Fibroblast of skin of right biceps (primary cell): ENCODE measurements at regions not wholly inside any gene's neighbourhood (a gene's known extent, or its start where the extent isn't known, plus 50 kb on each side); places are given as distances from the start of the nearest gene placed in this dataset.
"Not testable (repeated sequence)": the region's sequence is repeated elsewhere in the genome, so short reads cannot be mapped to it uniquely, and the experiment has no call there.

Experiments
- DNase-seq: peaks from one replicate; pipeline ENCODE4 v3.0.0-alpha.2; 2013

GRCh38 chr12:114616081-114616480, 67.9 kb downstream of the TBX3 start:
- no peak for DNase-seq

- no peak for DNase-seq
Observed at GRCh38 chr12:114614040-114614439, 69.9 kb downstream of the TBX3 start.

- DNase-seq = no peak
Observed at GRCh38 chr12:114612062-114612461, 71.9 kb downstream of the TBX3 start.

- DNase-seq = no peak
Observed at GRCh38 chr12:114611145-114612018, 72.6 kb downstream of the TBX3 start.

DNA sequence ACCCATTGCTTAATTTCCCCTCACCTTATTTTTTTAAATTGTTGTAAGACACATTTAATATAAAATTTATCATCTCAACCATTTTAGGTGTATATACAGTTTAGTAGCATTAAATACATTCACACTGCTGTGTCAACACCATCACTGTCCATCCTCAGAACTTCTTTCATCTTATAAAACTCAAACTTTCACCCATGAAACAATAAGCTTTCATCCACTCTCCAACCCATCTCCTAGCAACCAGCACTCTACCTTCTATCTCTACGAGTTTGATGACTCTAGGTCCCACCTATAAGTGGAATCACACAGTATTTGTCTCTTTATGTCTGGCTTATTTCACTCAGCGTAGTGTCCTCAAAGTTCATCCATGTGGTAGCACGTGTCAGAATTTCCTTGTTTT, 75.5 kb downstream of the TBX3 start:
- DNase-seq = no peak

DNA sequence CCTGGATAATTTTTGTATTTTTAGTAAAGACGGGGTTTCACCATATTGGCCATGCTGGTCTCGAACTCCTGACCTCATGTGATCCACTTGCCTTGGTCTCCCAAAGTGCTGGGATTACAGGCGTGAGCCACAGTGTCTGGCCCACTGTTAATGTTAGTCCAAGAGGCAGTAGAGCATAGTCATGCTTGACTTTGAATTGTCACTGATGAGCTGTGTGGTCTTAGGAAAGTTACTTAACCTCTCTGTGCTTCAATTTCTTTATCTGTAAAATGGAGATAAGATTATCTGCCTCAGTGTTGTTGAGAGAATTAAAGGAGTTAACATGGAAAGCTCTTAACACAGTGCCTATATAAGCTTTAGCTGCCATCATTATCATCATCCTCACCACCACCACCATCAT, 78.1 kb downstream of the TBX3 start:
- no peak for DNase-seq

DNA sequence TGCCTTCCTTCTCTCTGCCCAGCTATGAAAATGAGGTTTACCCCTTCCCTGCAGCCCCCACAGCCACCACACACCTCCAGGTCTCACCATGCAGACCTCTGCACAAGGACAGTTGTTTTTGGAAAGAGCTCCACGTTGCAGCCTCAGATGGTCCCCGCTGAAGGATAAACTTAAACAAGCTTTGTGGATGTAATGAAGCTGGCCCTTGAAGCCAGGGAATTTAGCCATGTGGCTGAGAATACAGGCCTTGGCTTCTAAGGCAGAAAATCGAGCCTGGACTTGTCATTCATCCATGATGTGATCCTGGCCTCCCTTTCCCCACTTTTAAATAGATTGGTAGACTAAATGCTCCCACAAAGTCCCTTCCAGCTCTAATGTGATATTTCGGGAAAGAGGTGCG, 79.4 kb downstream of the TBX3 start:
- no peak for DNase-seq

GRCh38 chr12:114600584-114600983, 83.4 kb downstream of the TBX3 start:
- not testable (repeated sequence) for DNase-seq

DNA sequence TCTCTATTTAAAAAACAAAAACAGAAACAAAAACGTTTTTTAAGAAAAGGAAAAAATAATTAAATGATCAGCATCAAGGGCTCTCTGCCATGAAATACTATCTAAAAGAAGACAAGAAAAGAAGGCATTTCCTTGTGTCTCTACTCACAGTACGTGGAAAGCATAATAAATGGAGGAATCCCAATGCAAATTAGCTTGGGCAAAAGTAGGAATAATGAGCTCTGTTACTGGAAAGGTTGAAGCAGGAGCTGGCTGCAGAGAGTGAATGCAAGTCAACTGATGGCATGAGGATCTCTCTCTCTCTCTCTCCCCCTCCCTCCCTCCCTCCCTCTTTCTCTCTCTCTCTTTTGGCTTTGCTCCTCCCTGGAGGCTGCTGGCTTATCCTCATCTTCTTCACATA, 85.9 kb downstream of the TBX3 start:
- DNase-seq = no peak

DNA sequence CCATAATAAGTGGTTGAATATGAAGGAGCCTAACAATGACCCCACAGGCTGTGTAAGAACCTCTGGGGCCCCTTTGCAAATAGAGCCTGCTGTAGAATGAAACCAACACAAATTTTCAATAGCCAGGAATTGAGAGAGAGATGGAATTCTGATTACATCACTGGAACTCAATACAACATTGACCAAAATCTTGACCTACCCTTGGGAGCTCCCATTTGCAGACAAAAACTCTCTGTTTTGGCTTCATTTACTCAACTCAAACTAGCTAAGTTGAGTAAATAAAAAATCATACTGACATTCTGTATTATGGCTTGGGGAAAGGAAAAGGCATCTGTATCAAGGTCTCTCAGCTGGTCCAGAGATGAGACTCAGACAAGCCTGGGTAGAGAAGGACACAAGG, 91.0 kb downstream of the TBX3 start:
- DNase-seq = no peak

DNA sequence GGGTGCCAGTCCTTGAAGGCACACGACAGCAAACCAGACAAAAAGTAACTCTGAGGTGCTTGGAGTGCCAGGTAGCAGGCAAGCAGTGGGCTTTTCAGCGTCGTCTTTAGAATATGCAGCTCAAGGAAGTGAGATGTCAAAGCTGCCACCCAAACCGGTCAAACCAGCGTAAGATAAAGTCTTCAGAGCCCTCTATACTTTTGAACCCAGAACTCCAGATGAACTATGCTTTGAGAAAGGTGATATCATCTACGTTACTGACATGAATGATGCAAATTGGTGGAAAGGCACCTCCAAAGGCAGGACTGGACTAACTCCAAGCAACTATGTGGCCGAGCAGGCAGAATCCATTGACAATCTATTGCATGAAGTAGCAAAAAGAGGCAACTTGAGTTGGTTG, 95.9 kb downstream of the TBX3 start:
- DNase-seq = no peak

GRCh38 chr12:114580306-114580705, 103.7 kb downstream of the TBX3 start:
- no peak for DNase-seq

- DNase-seq = no peak
Observed at GRCh38 chr12:114579389-114579788, 104.6 kb downstream of the TBX3 start.

DNA sequence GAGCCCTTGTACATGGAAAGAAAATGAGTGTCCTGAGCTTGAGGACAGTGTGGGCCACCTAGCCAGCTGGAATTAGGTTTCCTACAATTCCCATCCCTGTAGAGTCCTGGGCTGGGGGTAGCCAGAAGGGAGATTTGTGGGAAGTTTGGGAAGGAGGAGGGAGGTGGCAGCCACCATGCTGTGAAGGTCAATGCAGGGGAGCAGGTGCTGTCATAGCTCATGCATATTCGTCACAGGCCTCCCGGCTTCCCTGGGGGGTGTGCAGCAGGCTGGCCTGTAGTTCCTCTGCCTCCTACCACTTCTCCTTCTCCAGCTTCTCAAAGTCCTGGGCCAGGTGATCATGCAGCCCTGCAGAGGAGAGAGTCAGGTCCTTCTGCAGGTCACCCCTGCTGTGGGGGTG, 121.3 kb downstream of the TBX3 start:
- no peak for DNase-seq

GRCh38 chr12:114555451-114555850, 128.5 kb downstream of the TBX3 start:
- no peak for DNase-seq

DNA sequence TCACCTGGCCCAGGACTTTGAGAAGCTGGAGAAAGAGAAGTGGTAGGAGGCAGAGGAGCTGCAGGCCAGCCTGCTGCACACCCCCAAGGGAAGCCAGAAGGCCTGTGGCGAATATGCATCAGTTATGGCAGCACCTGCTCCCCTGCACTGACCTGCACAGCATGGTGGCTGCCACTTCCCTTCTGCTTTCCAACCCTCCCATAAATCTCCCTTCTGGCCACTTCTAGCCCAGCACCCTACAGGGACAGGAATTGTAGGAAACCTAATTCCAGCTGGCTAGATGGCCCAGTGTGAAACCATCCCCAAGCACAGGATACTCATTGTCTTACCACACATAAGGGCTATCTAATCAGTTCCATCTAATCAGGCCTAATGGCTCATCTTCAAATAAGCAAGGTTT, 136.3 kb downstream of the TBX3 start:
- no peak for DNase-seq

GRCh38 chr12:114530417-114530816, 124.5 kb upstream of the TBX5 start:
- DNase-seq = no peak

DNA sequence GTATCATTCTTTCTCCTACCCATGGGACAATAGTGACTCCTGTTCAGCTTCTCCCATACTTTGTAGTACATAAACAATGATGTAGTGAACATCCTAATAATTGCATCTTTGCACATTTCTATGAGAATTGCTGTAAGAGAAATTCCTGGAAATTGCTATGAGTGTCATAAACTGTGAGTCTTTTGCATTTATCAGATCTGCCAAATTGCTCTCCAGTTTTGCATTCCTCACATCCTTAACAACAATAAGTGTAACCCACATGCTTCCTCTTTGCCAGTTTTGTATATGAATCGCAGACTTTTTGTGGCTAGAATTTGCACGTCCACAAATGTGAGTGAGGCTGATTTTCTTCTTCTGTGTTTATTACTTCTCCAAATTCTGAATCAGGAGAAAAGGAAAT, 124.0 kb upstream of the TBX5 start:
- DNase-seq = peak; percentile 56

DNA sequence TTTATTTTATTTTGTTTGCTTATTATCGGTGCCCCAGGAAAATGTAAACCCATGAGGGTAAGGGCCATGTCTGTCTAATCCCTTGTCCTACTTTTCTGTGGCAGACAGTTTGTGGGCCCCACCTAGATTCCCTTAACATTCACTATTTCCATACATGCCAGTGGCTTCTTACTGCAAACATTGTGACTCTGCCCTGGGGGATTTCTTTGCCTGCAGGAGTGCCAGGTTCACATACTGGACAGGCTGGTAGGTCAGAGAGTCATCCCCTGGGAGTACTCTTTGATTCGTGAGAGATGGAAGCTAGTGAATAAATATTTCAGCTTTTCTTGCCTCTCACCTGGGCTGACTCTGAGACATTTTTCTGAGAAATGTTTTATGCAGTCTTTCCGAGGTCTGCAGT, 122.8 kb upstream of the TBX5 start:
- DNase-seq = no peak

DNA sequence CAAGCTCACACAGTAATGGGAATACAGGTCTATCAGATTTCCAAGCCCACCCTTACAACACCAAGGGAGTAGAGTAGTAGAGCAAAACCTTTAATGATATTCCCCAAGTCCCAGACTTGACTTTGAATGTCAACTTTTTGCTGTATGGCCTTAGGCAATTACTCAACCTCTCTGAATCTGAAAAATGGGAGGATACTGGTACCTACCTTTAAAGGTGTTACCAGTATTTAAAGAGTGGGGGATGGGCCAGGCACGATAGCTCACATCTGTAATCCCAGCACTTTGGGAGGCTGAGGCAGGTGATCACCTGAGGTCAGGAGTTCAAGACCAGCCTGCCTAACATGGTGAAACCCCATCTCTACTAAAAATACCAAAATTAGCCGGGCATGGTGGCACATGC, 115.2 kb upstream of the TBX5 start:
- not testable (repeated sequence) for DNase-seq

DNA sequence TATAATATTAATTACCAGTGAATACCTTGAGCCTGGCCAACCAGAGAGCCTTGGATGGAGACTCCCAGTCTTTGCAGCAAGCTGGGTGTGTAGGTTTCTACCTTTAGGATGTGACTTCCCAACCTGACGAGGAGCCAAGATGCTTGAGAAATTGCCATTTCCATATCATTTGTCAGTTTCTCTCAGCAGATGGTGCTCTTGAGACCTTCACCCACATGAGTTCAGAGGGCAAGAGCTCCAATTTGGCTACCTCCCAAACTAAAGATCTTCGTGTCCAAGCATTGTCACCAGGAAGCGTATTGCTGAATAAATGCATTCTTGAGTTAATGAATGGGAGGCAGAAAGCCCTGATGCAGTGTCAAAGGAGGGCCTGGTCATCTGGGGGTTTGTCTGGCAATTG, 106.4 kb upstream of the TBX5 start:
- no peak for DNase-seq

DNA sequence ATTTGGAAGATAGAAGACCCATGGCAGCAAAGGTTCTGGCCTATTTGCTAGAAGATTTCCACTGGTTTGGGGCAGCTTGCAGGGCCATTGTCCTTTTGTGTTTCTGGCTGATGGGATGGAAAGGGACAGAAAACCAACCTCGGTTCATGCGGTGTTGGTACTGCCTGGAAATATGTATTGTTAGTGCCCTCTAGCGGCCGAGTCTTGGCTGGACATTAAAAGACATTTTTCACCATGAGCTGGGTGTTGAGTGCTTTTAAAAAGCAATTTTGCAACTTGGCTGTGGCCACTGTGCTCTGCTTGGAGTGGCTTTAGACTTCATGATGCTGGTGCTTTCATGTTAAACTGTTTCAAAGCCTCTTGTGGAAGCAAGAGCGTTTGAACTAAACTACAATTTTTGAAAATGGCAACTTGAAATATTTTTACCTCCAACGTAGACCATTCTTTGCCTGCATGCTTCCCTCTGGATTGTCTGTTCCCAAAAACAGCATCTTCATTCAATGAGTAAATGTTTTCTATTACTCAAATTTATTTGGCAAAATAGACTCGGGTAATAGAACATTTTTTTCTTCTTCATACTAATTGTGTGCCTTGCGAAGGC, 102.7 kb upstream of the TBX5 start:
- peak; percentile 72 for DNase-seq

- DNase-seq = peak; percentile 14
Observed at GRCh38 chr12:114506651-114507050, 100.7 kb upstream of the TBX5 start.

GRCh38 chr12:114504311-114504710, 98.4 kb upstream of the TBX5 start:
- peak; percentile 62 for DNase-seq

DNA sequence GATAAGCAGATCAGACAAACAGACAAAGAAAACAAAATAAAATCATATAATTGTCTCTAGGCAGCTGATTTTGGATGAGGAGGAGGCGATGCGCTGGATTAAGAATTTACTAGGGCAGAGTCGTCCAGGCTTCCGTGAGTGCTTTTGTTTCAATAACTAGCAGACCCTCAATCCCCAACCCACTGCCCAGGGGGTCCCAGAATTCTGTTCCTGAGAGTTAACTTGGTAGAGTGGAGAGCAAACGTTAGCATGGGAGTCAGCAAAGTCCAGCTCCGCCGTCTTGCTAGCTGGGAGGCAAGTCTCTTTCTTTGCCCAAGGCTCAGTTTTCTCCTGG, 95.5 kb upstream of the TBX5 start:
- no peak for DNase-seq
